ENCODE measurements at regions not wholly inside any gene's neighbourhood (a gene's known extent, or its start where the extent isn't known, plus 50 kb on each side); places are given as distances from the start of the nearest gene placed in this dataset.

DNA sequence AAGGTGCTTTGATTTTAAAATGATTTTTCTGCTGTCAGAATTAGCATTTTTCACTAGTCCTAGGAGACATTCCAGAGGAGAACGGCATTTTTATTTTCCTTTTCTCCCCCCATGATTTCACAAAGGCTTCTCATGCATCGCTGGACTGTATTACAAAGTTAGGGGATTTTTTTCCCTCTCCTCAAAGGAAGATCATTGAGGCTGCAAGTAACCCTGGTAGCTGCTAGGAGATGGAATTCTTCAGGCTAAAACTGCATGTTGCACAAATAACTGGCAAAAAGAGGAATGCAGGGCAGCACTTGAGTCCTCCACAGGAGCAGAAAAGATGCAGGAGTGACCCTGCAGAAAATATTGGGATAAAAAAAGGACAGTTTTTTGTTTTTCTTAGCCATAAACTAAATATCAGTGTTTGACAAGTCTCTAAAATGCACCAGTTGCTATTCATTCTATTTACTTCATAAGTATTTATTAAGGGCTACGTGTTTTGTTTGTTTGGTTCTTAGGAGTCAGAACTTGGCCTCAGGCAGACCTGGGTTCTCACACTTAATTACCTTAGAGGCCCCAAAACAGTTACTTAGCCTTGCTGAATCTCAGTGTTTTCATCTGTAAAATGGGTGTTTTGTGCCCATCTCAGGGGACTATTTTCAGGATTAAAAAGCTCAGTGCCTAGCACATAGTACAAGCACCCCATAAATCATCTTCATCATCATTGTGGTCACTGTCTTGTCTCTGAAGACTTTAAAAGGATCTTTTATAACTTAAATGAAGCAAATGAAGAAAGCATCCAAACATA, 144.5 kb upstream of the ID4 start:
- intact Hi-C loops (cut with DNase I; ENCODE audit: low total_unique reads): no loop called here
- no peak overlapping the region for H3K4me3 ChIP-seq (ENCODE audit: low read depth, poor library complexity, severe bottlenecking)
- 76 to 81% methylated on average over 3 of the region's 3 CpGs for WGBS, 2 donors
- no peak for DNase-seq (ENCODE audit: low spot score in 2 of 2)
- TF ChIP-seq POLR2A (IDR thresholded peaks at IDR 0.05): no peak
- TF ChIP-seq, protein P1, sequence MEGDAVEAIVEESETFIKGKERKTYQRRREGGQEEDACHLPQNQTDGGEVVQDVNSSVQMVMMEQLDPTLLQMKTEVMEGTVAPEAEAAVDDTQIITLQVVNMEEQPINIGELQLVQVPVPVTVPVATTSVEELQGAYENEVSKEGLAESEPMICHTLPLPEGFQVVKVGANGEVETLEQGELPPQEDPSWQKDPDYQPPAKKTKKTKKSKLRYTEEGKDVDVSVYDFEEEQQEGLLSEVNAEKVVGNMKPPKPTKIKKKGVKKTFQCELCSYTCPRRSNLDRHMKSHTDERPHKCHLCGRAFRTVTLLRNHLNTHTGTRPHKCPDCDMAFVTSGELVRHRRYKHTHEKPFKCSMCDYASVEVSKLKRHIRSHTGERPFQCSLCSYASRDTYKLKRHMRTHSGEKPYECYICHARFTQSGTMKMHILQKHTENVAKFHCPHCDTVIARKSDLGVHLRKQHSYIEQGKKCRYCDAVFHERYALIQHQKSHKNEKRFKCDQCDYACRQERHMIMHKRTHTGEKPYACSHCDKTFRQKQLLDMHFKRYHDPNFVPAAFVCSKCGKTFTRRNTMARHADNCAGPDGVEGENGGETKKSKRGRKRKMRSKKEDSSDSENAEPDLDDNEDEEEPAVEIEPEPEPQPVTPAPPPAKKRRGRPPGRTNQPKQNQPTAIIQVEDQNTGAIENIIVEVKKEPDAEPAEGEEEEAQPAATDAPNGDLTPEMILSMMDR (IDR thresholded peaks at IDR 0.05): no peak

DNA sequence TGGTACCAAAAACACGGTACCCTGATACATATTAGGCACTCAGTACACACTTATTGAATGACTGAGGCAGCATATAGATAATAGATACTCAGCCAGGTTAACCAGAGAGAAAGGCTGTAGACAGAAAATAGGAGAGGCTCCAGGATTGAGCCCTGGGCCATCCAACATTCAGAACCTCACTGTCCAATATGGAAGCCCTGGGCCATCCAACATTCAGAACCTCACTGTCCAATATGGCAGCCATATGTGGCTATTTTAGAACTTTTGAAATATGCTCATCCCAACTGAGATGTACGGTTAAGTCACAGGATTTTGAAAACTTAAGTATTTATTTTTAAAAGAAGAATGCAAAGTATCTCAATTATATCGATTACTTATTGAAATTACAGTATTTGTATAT, 142.5 kb upstream of the ID4 start:
- 92 to 93% methylated on average over 3 of the region's 3 CpGs for WGBS, 2 donors
- no peak for DNase-seq (ENCODE audit: low spot score in 2 of 2)
- intact Hi-C loops (cut with DNase I; ENCODE audit: low total_unique reads): no loop called here
- TF ChIP-seq, protein P1 (IDR thresholded peaks at IDR 0.05): no peak
- no peak for TF ChIP-seq POLR2A (IDR thresholded peaks at IDR 0.05)
- H3K4me3 ChIP-seq (ENCODE audit: low read depth, poor library complexity, severe bottlenecking): no peak overlapping the region

DNA sequence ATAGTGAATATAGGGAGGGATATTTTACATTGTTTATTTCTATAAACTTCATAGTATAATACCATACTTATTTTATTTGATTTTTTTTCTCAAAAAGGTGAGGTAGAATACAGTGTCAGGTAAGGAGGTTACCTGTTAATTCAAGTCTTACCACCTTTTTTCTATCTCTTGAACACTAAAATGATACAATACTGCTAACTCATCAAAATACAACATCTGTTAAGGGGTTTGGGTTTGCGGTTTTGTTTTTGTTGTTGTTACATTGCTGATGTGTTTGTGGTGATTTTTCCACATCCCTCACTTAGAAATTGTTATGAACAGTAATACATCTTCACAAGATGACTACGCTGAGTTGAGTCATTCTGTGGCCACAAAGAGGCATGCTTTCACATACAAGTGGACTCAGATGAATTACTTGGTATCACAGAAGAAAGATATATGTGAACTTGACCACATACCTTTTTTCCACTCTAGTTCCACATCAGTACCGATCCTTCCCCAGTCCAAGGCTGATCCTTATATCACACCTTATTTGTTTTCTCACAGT, 139.4 kb upstream of the ID4 start:
- no peak for DNase-seq (ENCODE audit: low spot score in 2 of 2)
- no peak for TF ChIP-seq POLR2A (IDR thresholded peaks at IDR 0.05)
- TF ChIP-seq, protein P1 (IDR thresholded peaks at IDR 0.05): no peak
- intact Hi-C loops (cut with DNase I; ENCODE audit: low total_unique reads): no loop called here
- 51 to 84% methylated on average over 3 of the region's 3 CpGs for WGBS, 2 donors
- H3K4me3 ChIP-seq (ENCODE audit: low read depth, poor library complexity, severe bottlenecking): no peak overlapping the region

DNA sequence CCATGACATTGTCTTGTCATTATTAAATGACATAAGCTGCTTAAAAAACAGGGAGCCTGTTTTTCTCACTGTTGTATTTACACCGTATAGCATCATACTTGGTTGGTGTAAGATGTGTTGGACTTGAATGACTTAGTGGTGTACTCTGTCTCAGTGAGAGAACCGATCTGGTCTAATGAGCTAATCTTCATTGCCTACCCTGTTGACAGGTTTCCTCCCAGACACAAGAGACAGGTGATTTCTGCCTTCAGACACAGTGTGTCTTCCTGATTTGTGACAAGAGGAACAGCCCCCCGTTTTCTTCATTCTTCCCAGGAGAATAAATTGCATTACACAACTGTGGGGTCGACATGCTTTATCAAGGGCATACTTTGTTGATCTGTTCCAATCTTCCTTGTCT, 137.2 kb upstream of the ID4 start:
- TF ChIP-seq, protein P1 (IDR thresholded peaks at IDR 0.05): no peak
- no peak for TF ChIP-seq POLR2A (IDR thresholded peaks at IDR 0.05)
- DNase-seq (ENCODE audit: low spot score in 2 of 2): no peak
- 69 to 77% methylated on average over 4 of the region's 4 CpGs for WGBS, 2 donors
- no peak overlapping the region for H3K4me3 ChIP-seq (ENCODE audit: low read depth, poor library complexity, severe bottlenecking)
- intact Hi-C loops (cut with DNase I; ENCODE audit: low total_unique reads): no loop called here

DNA sequence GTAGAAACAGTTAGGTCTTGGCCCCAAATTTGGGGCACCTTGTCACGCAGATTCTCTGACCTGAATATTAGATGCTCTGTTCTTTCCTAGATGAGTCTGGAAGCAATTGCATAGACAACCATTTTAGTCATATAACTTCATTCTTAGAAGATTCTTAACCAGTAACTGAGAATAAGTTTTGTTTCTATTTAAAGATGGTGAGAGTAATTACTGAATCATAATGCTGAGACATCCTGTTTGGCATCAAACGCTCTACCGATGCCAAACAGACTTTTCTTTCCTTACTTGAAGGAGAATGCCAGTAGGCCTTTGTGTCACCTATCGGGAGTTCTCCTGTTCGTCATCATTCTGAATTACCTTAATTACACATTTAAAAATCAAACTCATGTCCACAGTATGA, 131.6 kb upstream of the ID4 start:
- intact Hi-C loops (cut with DNase I; ENCODE audit: low total_unique reads): no loop called here
- 59 to 67% methylated on average over 5 of the region's 5 CpGs for WGBS, 2 donors
- DNase-seq (ENCODE audit: low spot score in 2 of 2): no peak
- no peak for TF ChIP-seq POLR2A (IDR thresholded peaks at IDR 0.05)
- TF ChIP-seq, protein P1 (IDR thresholded peaks at IDR 0.05): no peak
- no peak overlapping the region for H3K4me3 ChIP-seq (ENCODE audit: low read depth, poor library complexity, severe bottlenecking)

Measured in lower leg skin (tissue), 4 donors.